GM23338 (cell line): ENCODE measurements at regions not wholly inside any gene's neighbourhood (a gene's known extent, or its start where the extent isn't known, plus 50 kb on each side); places are given as distances from the start of the nearest gene placed in this dataset.
A peak's percentile ranks its signal among the peaks of the same experiment; 100 is the strongest.

Experiments
- ATAC-seq: fragments of 200-7000 bp; cut with Tn5 transposase; 3 replicates; pipeline ENCODE4 v1.9.1; 2020
- DNase-seq: peaks from one replicate; pipeline ENCODE4 v3.0.0-alpha.2; 2015; ENCODE audit warnings: low spot score
- H2AFZ ChIP-seq: fragments of 200-600 bp; sonication (generic); 2 replicates; pipeline ENCODE4 v1.8.0; 2016; ENCODE audit warnings: antibody characterized with exemption, mild to moderate bottlenecking, moderate library complexity
- H3F3A ChIP-seq: fragments of 200-600 bp; sonication (generic); replicated peaks from 2 replicates; pipeline ENCODE4 v1.8.0; 2017; ENCODE audit warnings: antibody characterized with exemption, mixed run types, low read depth
- H3K27ac ChIP-seq: fragments of 200-600 bp; sonication (generic); 2 replicates; pipeline ENCODE4 v1.6.1; 2016; ENCODE audit warnings: low read depth
- H3K27me3 ChIP-seq: fragments of 200-600 bp; sonication (generic); 2 replicates; pipeline ENCODE4 v1.8.0; 2016; ENCODE audit warnings: mild to moderate bottlenecking, mixed run types, moderate library complexity; ENCODE audit not compliant: insufficient read depth
- H3K36me3 ChIP-seq: fragments of 200-600 bp; sonication (generic); 2 replicates; pipeline ENCODE4 v1.8.0; 2016; ENCODE audit warnings: mild to moderate bottlenecking; ENCODE audit not compliant: insufficient read depth
- H3K4me1 ChIP-seq: fragments of 200-600 bp; sonication (generic); 2 replicates; pipeline ENCODE4 v1.8.0; 2016; ENCODE audit warnings: mild to moderate bottlenecking, moderate library complexity; ENCODE audit not compliant: insufficient read depth
- H3K4me2 ChIP-seq: fragments of 200-600 bp; sonication (generic); 2 replicates; pipeline ENCODE4 v1.7.1; 2017; ENCODE audit warnings: mixed run types
- H3K4me3 ChIP-seq: fragments of 200-600 bp; sonication (generic); 2 replicates; pipeline ENCODE4 v1.6.1; 2016; ENCODE audit warnings: mixed run types
- H3K79me2 ChIP-seq: fragments of 200-600 bp; sonication (generic); replicated peaks from 2 replicates; pipeline ENCODE4 v1.8.0; 2017; ENCODE audit warnings: mild to moderate bottlenecking; ENCODE audit not compliant: insufficient read depth
- H3K9me2 ChIP-seq: fragments of 200-600 bp; sonication (generic); 2 replicates; pipeline ENCODE4 v1.8.0; 2017; ENCODE audit not compliant: insufficient read depth
- H4K20me1 ChIP-seq: fragments of 200-600 bp; sonication (generic); replicated peaks from 2 replicates; pipeline ENCODE4 v1.8.0; 2017; ENCODE audit warnings: mild to moderate bottlenecking; ENCODE audit not compliant: insufficient read depth
- H3K27ac Mint-ChIP-seq: 2 replicates; pipeline ENCODE4 v1.8.0; 2020; ENCODE audit warnings: inconsistent platforms, mild to moderate bottlenecking, moderate library complexity, mixed read lengths
- H3K27me3 Mint-ChIP-seq: 3 replicates; pipeline ENCODE4 v1.8.0; 2022; ENCODE audit warnings: low read depth, mild to moderate bottlenecking, moderate library complexity, mixed read lengths, inconsistent platforms; ENCODE audit not compliant: insufficient read depth, poor library complexity
- H3K36me3 Mint-ChIP-seq: 3 replicates; pipeline ENCODE4 v1.8.0; 2021; ENCODE audit warnings: low read depth, mild to moderate bottlenecking, inconsistent platforms, moderate library complexity, mixed read lengths
- H3K4me1 Mint-ChIP-seq: 3 replicates; pipeline ENCODE4 v1.8.0; 2020; ENCODE audit warnings: mild to moderate bottlenecking, inconsistent platforms, mixed read lengths
- H3K4me3 Mint-ChIP-seq: 3 replicates; pipeline ENCODE4 v1.8.0; 2021; ENCODE audit warnings: moderate library complexity, mild to moderate bottlenecking, inconsistent platforms, mixed read lengths
- H3K9me3 Mint-ChIP-seq: 3 replicates; pipeline ENCODE4 v1.8.0; 2020; ENCODE audit warnings: moderate library complexity, mild to moderate bottlenecking, inconsistent platforms, mixed read lengths
- NANOG ChIP-seq: IDR thresholded peaks from 2 replicates; pipeline ENCODE4 v1.6.1; 2016; ENCODE audit warnings: antibody characterized with exemption, borderline replicate concordance
- POLR2AphosphoS5 ChIP-seq: IDR thresholded peaks from 2 replicates; pipeline ENCODE4 v1.6.1; 2016; ENCODE audit warnings: antibody characterized with exemption, low read depth
- REST ChIP-seq: IDR thresholded peaks from one replicate; pipeline ENCODE4 v1.6.1; 2018; ENCODE audit warnings: antibody characterized with exemption; ENCODE audit not compliant: unreplicated experiment
- ZNF114 ChIP-seq: fragments of 250-450 bp; sonication (Bioruptor Pico); IDR thresholded peaks from 2 replicates; pipeline ENCODE4 v1.5.0; 2020; ENCODE audit warnings: mild to moderate bottlenecking, moderate library complexity
- ZNF462 ChIP-seq: fragments of 250-450 bp; sonication (Bioruptor Pico); IDR thresholded peaks from 2 replicates; pipeline ENCODE4 v1.5.0; 2020; ENCODE audit warnings: mild to moderate bottlenecking, moderate library complexity

GRCh38 chr5:85538362-85538761 is 1079.4 kb upstream of the COX7C start (continued):
- TF ChIP-seq REST (no peak), ZNF114 (CRISPR knock-in tag) (no peak), POLR2AphosphoS5 (no peak), NANOG (no peak)

GRCh38 chr5:85545129-85545528 is 1072.6 kb upstream of the COX7C start:
- no peak overlapping the region for H3K4me3 ChIP-seq
- no peaks in the 10 kb centered on the region for H3F3A ChIP-seq
- peaks cover 6% of the 10 kb centered on the region; the same call in 1 of the 3 replicates for H3K9me3 Mint-ChIP-seq
- peaks cover 7% of the 10 kb centered on the region for H3K36me3 Mint-ChIP-seq
- DNase-seq (peak; percentile 15), ATAC-seq (peak; percentile 89)
- H3K4me1 ChIP-seq, result peaks cover 15% of the 10 kb centered on the region
- H3K4me1 Mint-ChIP-seq, result peaks cover 27% of the 10 kb centered on the region
- H3K27me3 Mint-ChIP-seq, result no peaks in the 10 kb centered on the region
- H3K9me2 ChIP-seq, result no peaks in the 10 kb centered on the region
- no peaks in the 10 kb centered on the region for H3K79me2 ChIP-seq
- H3K27ac Mint-ChIP-seq, result peak overlapping the region; percentile 72
- H3K27ac ChIP-seq, result no peak overlapping the region
- no peak overlapping the region for H3K4me3 Mint-ChIP-seq
- H3K4me2 ChIP-seq, result no peak overlapping the region
- H2AFZ ChIP-seq, result no peak overlapping the region
- no peaks in the 10 kb centered on the region for H4K20me1 ChIP-seq
- H3K36me3 ChIP-seq, result no peaks in the 10 kb centered on the region
- TF ChIP-seq NANOG (no peak), ZNF462 (peak; percentile 37; the same call in 1 of the 2 replicates)
- H3K27me3 ChIP-seq, result no peaks in the 10 kb centered on the region
